Peyer's patch (tissue), 4 donors: ENCODE measurements at regions not wholly inside any gene's neighbourhood (a gene's known extent, or its start where the extent isn't known, plus 50 kb on each side); places are given as distances from the start of the nearest gene placed in this dataset.

Experiments used
- POLR2A ChIP-seq, 2 donors: fragments of 450-650 bp; IDR thresholded peaks; one replicate each; pipeline ENCODE4 v1.5.1; 2017; ENCODE audit warnings: antibody characterized with exemption in 2 of 2, mild to moderate bottlenecking in 2 of 2, moderate library complexity in 2 of 2
- TF ChIP-seq, protein P1 (sequence below), 6 experiments: fragments of 450-650 bp in 4 of 6; fragments of 200-600 bp in 2 of 6; sonication (generic) in 1 of 6; IDR thresholded peaks; one replicate each; pipeline ENCODE4 v1.5.1; 2017 to 2019; ENCODE audit warnings: antibody characterized with exemption in 6 of 6, mild to moderate bottlenecking in 3 of 6, moderate library complexity in 1 of 6

DNA sequence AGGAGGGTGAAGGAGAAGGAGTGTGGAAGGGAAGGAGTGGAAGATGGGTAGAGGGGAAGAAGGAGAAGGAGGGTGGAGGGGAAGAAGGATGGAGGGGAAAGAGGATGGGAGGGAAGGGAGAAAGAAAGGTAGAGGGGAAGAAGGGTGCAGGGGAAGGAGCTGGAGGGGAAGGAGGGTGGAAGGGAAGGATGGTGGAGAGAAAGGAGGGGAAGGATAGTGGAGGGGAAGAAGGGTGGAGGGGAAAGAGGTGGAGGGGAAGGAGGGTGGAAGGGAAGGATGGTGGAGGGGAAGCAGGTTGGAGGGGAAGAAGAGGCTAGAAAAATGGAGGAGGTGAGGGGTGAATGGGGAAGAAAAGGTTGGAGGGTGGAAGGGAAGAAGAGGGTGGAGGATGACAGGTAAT lies 927.9 kb downstream of the UQCRFS1 start:
- TF ChIP-seq, protein P1, sequence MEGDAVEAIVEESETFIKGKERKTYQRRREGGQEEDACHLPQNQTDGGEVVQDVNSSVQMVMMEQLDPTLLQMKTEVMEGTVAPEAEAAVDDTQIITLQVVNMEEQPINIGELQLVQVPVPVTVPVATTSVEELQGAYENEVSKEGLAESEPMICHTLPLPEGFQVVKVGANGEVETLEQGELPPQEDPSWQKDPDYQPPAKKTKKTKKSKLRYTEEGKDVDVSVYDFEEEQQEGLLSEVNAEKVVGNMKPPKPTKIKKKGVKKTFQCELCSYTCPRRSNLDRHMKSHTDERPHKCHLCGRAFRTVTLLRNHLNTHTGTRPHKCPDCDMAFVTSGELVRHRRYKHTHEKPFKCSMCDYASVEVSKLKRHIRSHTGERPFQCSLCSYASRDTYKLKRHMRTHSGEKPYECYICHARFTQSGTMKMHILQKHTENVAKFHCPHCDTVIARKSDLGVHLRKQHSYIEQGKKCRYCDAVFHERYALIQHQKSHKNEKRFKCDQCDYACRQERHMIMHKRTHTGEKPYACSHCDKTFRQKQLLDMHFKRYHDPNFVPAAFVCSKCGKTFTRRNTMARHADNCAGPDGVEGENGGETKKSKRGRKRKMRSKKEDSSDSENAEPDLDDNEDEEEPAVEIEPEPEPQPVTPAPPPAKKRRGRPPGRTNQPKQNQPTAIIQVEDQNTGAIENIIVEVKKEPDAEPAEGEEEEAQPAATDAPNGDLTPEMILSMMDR (IDR thresholded peaks at IDR 0.05), result no peak
- no peak for TF ChIP-seq POLR2A (IDR thresholded peaks at IDR 0.05)
